H9 (cell line): ENCODE measurements at regions not wholly inside any gene's neighbourhood (a gene's known extent, or its start where the extent isn't known, plus 50 kb on each side); places are given as distances from the start of the nearest gene placed in this dataset.

Experiments used
- DNase-seq: peaks from one replicate; pipeline ENCODE4 v3.0.0-alpha.2; 2017
- H2AFZ ChIP-seq: one replicate; pipeline ENCODE4 v1.6.1; 2013; ENCODE audit warnings: mild to moderate bottlenecking, low read length, control low read depth, moderate library complexity
- H2AK5ac ChIP-seq: 2 replicates; pipeline ENCODE4 v1.6.1; 2013; ENCODE audit warnings: low read length, control low read depth, mixed read lengths; ENCODE audit not compliant: insufficient read length
- H2BK120ac ChIP-seq: one replicate; pipeline ENCODE4 v1.6.1; 2013; ENCODE audit warnings: low read depth, mild to moderate bottlenecking, low read length, control low read depth, inconsistent platforms; ENCODE audit not compliant: poor library complexity, severe bottlenecking
- H2BK12ac ChIP-seq: 2 replicates; pipeline ENCODE4 v1.6.1; 2013; ENCODE audit warnings: low read length, control low read depth, mixed read lengths, low read depth; ENCODE audit not compliant: insufficient read length
- H2BK15ac ChIP-seq: 2 replicates; pipeline ENCODE4 v1.6.1; 2013; ENCODE audit warnings: low read depth, low read length, control low read depth
- H2BK20ac ChIP-seq: one replicate; pipeline ENCODE4 v1.6.1; 2013; ENCODE audit warnings: low read depth, mild to moderate bottlenecking, low read length, control low read depth, inconsistent platforms; ENCODE audit not compliant: poor library complexity, severe bottlenecking
- H2BK5ac ChIP-seq: 2 replicates; pipeline ENCODE4 v1.6.1; 2013; ENCODE audit warnings: low read length, control low read depth, mixed read lengths; ENCODE audit not compliant: insufficient read length
- H3K14ac ChIP-seq: 2 replicates; pipeline ENCODE4 v1.6.1; 2013; ENCODE audit warnings: low read length, control low read depth; ENCODE audit not compliant: insufficient read depth
- H3K18ac ChIP-seq: 2 replicates; pipeline ENCODE4 v1.6.1; 2013; ENCODE audit warnings: low read depth, mild to moderate bottlenecking, mixed read lengths, low read length, control low read depth; ENCODE audit not compliant: insufficient read length
- H3K23ac ChIP-seq: 2 replicates; pipeline ENCODE4 v1.6.1; 2013; ENCODE audit warnings: low read length, control low read depth, mixed read lengths, low read depth; ENCODE audit not compliant: insufficient read length
- H3K23me2 ChIP-seq: 2 replicates; pipeline ENCODE4 v1.6.1; 2013; ENCODE audit warnings: low read depth, mild to moderate bottlenecking, mixed read lengths, low read length, control low read depth; ENCODE audit not compliant: insufficient read length, poor library complexity, severe bottlenecking
- H3K27ac ChIP-seq: 2 replicates; pipeline ENCODE4 v1.5.1; 2013; ENCODE audit warnings: low read length, control low read depth, mixed read lengths, low read depth; ENCODE audit not compliant: insufficient read length
- H3K27me3 ChIP-seq: 2 replicates; pipeline ENCODE4 v1.6.1; 2013; ENCODE audit warnings: low read length, control low read depth, inconsistent platforms; ENCODE audit not compliant: insufficient read depth
- H3K4ac ChIP-seq: 2 replicates; pipeline ENCODE4 v1.6.1; 2013; ENCODE audit warnings: low read depth, mild to moderate bottlenecking, control low read depth, inconsistent platforms, low read length, moderate library complexity
- H3K4me1 ChIP-seq: 2 replicates; pipeline ENCODE4 v1.6.1; 2013; ENCODE audit warnings: low read length, control low read depth, inconsistent platforms; ENCODE audit not compliant: insufficient read depth
- H3K4me2 ChIP-seq: 2 replicates; pipeline ENCODE4 v1.6.1; 2013; ENCODE audit warnings: low read length, control low read depth, mixed read lengths; ENCODE audit not compliant: insufficient read length, insufficient read depth
- H3K56ac ChIP-seq: 2 replicates; pipeline ENCODE4 v1.6.1; 2013; ENCODE audit warnings: low read depth, mild to moderate bottlenecking, mixed read lengths, low read length, control low read depth; ENCODE audit not compliant: insufficient read length
- H3K79me1 ChIP-seq: 2 replicates; pipeline ENCODE4 v1.6.1; 2013; ENCODE audit warnings: low read depth, mild to moderate bottlenecking, moderate library complexity, low read length, control low read depth, inconsistent platforms; ENCODE audit not compliant: insufficient read depth, poor library complexity, severe bottlenecking
- H3K79me2 ChIP-seq: 2 replicates; pipeline ENCODE4 v1.6.1; 2013; ENCODE audit warnings: low read length, control low read depth, inconsistent platforms; ENCODE audit not compliant: insufficient read depth
- H3K9ac ChIP-seq: 2 replicates; pipeline ENCODE4 v1.6.1; 2013; ENCODE audit warnings: low read length, control low read depth, mixed read lengths; ENCODE audit not compliant: insufficient read length; ENCODE audit errors: extremely low read depth
- H3K9me3 ChIP-seq: one replicate; pipeline ENCODE4 v1.6.1; 2013; ENCODE audit warnings: low read depth, low read length, inconsistent platforms; ENCODE audit not compliant: control insufficient read depth
- H3T11ph ChIP-seq: one replicate; pipeline ENCODE4 v1.6.1; 2013; ENCODE audit warnings: mild to moderate bottlenecking, low read length, control low read depth, inconsistent platforms
- H4K20me1 ChIP-seq: one replicate; pipeline ENCODE4 v1.6.1; 2013; ENCODE audit not compliant: control insufficient read depth, insufficient read length, insufficient read depth
- H4K5ac ChIP-seq: 2 replicates; pipeline ENCODE4 v1.6.1; 2013; ENCODE audit warnings: low read depth, mild to moderate bottlenecking, mixed read lengths, low read length, control low read depth; ENCODE audit not compliant: insufficient read length
- H4K8ac ChIP-seq: replicated peaks from 2 replicates; pipeline ENCODE4 v1.6.1; 2013; ENCODE audit warnings: low read length, control low read depth, mixed read lengths, low read depth; ENCODE audit not compliant: insufficient read length
- H4K91ac ChIP-seq: 2 replicates; pipeline ENCODE4 v1.6.1; 2013; ENCODE audit warnings: low read depth, mild to moderate bottlenecking, moderate library complexity, mixed read lengths, low read length, control low read depth; ENCODE audit not compliant: insufficient read length
- H3K27ac Mint-ChIP-seq, 3 experiments: 2 replicates in 2 of 3; 3 replicates in 1 of 3; pipeline ENCODE4 v1.8.0; 2020 to 2021; ENCODE audit warnings: mixed read lengths in 3 of 3, mild to moderate bottlenecking in 1 of 3, moderate library complexity in 1 of 3
- H3K27me3 Mint-ChIP-seq: 2 replicates; pipeline ENCODE4 v1.8.0; 2021; ENCODE audit warnings: low read depth, mild to moderate bottlenecking, moderate library complexity, mixed read lengths
- H3K36me3 Mint-ChIP-seq, 3 experiments: 2 replicates in 2 of 3; 3 replicates in 1 of 3; pipeline ENCODE4 v1.8.0; 2020 to 2021; ENCODE audit warnings: low read depth in 3 of 3, mixed read lengths in 3 of 3; ENCODE audit not compliant: insufficient read depth in 1 of 3
- H3K4me1 Mint-ChIP-seq, 2 experiments: 2 replicates each; pipeline ENCODE4 v1.8.0; 2020; ENCODE audit warnings: mixed read lengths in 2 of 2
- H3K4me3 Mint-ChIP-seq, 2 experiments: 2 replicates in 1 of 2; 3 replicates in 1 of 2; pipeline ENCODE4 v1.8.0; 2020 to 2021; ENCODE audit warnings: mild to moderate bottlenecking in 2 of 2, mixed read lengths in 2 of 2, moderate library complexity in 1 of 2
- H3K9me3 Mint-ChIP-seq, 2 experiments: 2 replicates in 1 of 2; 3 replicates in 1 of 2; pipeline ENCODE4 v1.8.0; 2020; ENCODE audit warnings: mild to moderate bottlenecking in 2 of 2, mixed read lengths in 2 of 2, moderate library complexity in 1 of 2
- CTCF ChIP-seq: fragments of 200-600 bp; sonication (generic); conservative IDR thresholded peaks from 3 replicates; pipeline ENCODE4 v1.8.0; 2021; ENCODE audit warnings: antibody characterized with exemption, mild to moderate bottlenecking
- WGBS: extraction: QIAGEN DNeasy Blood & Tissue Kit; methylation state at CpG from one replicate; pipeline ENCODE4 v1.1.7; 2013; ENCODE audit warnings: missing lambda C conversion rate, low lambda C conversion rate, mixed read lengths; ENCODE audit not compliant: insufficient read length; ENCODE audit errors: extremely low coverage; 5-methylcytosine and 5-hydroxymethylcytosine counted together

DNA sequence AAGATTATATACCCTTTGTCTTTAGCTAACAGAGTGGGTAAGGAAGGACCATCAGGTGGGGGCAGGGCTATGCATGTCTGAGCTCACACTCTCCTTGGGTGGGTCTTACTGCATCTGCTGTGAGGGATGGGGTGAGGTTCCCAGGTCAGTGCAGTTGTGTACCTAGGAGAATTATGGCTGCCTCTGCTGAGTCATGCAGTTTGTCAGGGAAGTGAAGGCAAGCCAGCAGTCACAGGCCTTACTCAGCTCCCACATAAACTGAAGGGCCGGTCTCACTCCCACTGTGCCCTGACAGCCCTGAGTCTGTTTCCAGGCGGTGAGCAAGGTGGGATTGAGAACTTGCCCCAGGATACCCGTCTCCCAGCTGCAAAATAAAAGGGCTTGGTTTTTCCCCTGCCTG lies 328.6 kb downstream of the MAP2K6 start:
- Histone ChIP-seq H3K79me2 (no peaks in the 10 kb centered on the region), H3K4me1 (no peaks in the 10 kb centered on the region), H2BK5ac (no peak overlapping the region), H3K23me2 (no peaks in the 10 kb centered on the region), H4K20me1 (no peaks in the 10 kb centered on the region), H3K9me3 (no peaks in the 10 kb centered on the region), H2AFZ (no peak overlapping the region), H2BK15ac (no peak overlapping the region), H3K4me2 (no peak overlapping the region), H3K4ac (no peak overlapping the region; the same call in 1 of the 2 replicates), H3K14ac (no peak overlapping the region), H2BK20ac (no peak overlapping the region), H3K79me1 (no peaks in the 10 kb centered on the region), H4K5ac (no peak overlapping the region), H4K91ac (no peak overlapping the region), H3T11ph (no peak overlapping the region), H2BK12ac (no peak overlapping the region), H4K8ac (no peak overlapping the region), H3K18ac (no peak overlapping the region), H2BK120ac (no peak overlapping the region), H2AK5ac (no peak overlapping the region), H3K23ac (no peak overlapping the region), H3K27me3 (no peaks in the 10 kb centered on the region), H3K56ac (no peak overlapping the region), H3K9ac (no peak overlapping the region), H3K27ac (no peak overlapping the region)
- no peak overlapping the region for H3K4me3 Mint-ChIP-seq
- H3K4me1 Mint-ChIP-seq = no peaks in the 10 kb centered on the region
- WGBS = no CpG with 5 or more reads among the region's 3 CpGs
- H3K9me3 Mint-ChIP-seq = peaks cover 0 to 9% of the 10 kb centered on the region in 2 experiments; a peak in 3 of 5 replicates
- no peaks in the 10 kb centered on the region for H3K36me3 Mint-ChIP-seq
- H3K27me3 Mint-ChIP-seq = no peaks in the 10 kb centered on the region
- no peak for TF ChIP-seq CTCF
- no peak for DNase-seq
- H3K27ac Mint-ChIP-seq = no peak overlapping the region; a peak in 1 of 7 replicates
